ENCODE measurements at regions not wholly inside any gene's neighbourhood (a gene's known extent, or its start where the extent isn't known, plus 50 kb on each side); places are given as distances from the start of the nearest gene placed in this dataset.

DNA sequence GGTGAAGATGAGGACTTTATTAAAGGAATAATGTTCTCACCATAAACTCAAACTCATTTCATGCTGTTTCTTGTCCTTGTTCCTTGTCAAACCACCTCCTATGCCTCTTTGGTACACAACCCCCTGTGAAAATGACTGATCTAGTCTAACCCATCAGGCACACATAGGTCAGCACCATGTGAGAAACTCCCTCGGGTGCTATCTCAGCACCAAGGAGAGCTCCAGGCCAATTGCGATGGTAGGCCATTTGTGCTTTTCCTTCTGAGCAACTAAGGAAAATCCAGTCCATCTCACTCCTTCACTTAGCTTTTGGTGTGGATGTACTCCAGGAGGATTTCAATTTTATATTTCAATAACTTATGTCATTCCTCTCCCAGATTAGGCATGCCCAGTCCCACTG, 199.8 kb downstream of the ZNF608 start:
- TF ChIP-seq, protein P1, sequence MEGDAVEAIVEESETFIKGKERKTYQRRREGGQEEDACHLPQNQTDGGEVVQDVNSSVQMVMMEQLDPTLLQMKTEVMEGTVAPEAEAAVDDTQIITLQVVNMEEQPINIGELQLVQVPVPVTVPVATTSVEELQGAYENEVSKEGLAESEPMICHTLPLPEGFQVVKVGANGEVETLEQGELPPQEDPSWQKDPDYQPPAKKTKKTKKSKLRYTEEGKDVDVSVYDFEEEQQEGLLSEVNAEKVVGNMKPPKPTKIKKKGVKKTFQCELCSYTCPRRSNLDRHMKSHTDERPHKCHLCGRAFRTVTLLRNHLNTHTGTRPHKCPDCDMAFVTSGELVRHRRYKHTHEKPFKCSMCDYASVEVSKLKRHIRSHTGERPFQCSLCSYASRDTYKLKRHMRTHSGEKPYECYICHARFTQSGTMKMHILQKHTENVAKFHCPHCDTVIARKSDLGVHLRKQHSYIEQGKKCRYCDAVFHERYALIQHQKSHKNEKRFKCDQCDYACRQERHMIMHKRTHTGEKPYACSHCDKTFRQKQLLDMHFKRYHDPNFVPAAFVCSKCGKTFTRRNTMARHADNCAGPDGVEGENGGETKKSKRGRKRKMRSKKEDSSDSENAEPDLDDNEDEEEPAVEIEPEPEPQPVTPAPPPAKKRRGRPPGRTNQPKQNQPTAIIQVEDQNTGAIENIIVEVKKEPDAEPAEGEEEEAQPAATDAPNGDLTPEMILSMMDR (IDR thresholded peaks at IDR 0.05), result no peak
- no peak for TF ChIP-seq POLR2A (IDR thresholded peaks at IDR 0.05)

Data from uterus (tissue), 2 donors.